HG02642 (cell line): ENCODE measurements at regions not wholly inside any gene's neighbourhood (a gene's known extent, or its start where the extent isn't known, plus 50 kb on each side); places are given as distances from the start of the nearest gene placed in this dataset.

ENCODE experiments used
- ATAC-seq: cut with Tn5 transposase; IDR thresholded peaks from one replicate; pipeline ENCODE4 v1.9.1; 2021; ENCODE audit warnings: mild to moderate bottlenecking; ENCODE audit not compliant: unreplicated experiment, poor library complexity

- ATAC-seq = no peak
Measured at GRCh38 chr10:123305671-123306070, 151.5 kb downstream of the BUB3 start.

GRCh38 chr10:123306290-123306689 is 152.1 kb downstream of the BUB3 start:
- no peak for ATAC-seq

GRCh38 chr10:123309731-123310130 is 155.5 kb downstream of the BUB3 start:
- no peak for ATAC-seq

GRCh38 chr10:123316776-123317175 is 162.6 kb downstream of the BUB3 start:
- ATAC-seq = no peak

- no peak for ATAC-seq
Measured at GRCh38 chr10:123318516-123318915, 164.3 kb downstream of the BUB3 start.

GRCh38 chr10:123320091-123320490 is 165.9 kb downstream of the BUB3 start:
- ATAC-seq = no peak

- no peak for ATAC-seq
Measured at GRCh38 chr10:123323884-123324283, 169.7 kb downstream of the BUB3 start.

GRCh38 chr10:123325663-123326190 is 171.5 kb downstream of the BUB3 start:
- ATAC-seq = no peak

- no peak for ATAC-seq
Measured at GRCh38 chr10:123326674-123327073, 172.5 kb downstream of the BUB3 start.

- peak; percentile 73 for ATAC-seq
Measured at GRCh38 chr10:123327450-123327849, 173.2 kb downstream of the BUB3 start.

- ATAC-seq = no peak
Measured at GRCh38 chr10:123327896-123328295, 173.7 kb downstream of the BUB3 start.

GRCh38 chr10:123331438-123331837 is 177.2 kb downstream of the BUB3 start:
- ATAC-seq = no peak

GRCh38 chr10:123346581-123346980 is 192.4 kb downstream of the BUB3 start:
- no peak for ATAC-seq

GRCh38 chr10:123348691-123349572 is 194.7 kb downstream of the BUB3 start:
- no peak for ATAC-seq

- ATAC-seq = no peak
Measured at GRCh38 chr10:123351715-123352114, 197.5 kb downstream of the BUB3 start.

- no peak for ATAC-seq
Measured at GRCh38 chr10:123354521-123354920, 200.3 kb downstream of the BUB3 start.

- no peak for ATAC-seq
Measured at GRCh38 chr10:123355748-123356481, 201.7 kb downstream of the BUB3 start.

GRCh38 chr10:123356799-123357198 is 202.6 kb downstream of the BUB3 start:
- ATAC-seq = no peak

- no peak for ATAC-seq
Measured at GRCh38 chr10:123357421-123357930, 203.3 kb downstream of the BUB3 start.

GRCh38 chr10:123359539-123359938 is 205.3 kb downstream of the BUB3 start:
- no peak for ATAC-seq

GRCh38 chr10:123361832-123362231 is 207.6 kb downstream of the BUB3 start:
- no peak for ATAC-seq
